GM12878 (cell line): ENCODE measurements at regions not wholly inside any gene's neighbourhood (a gene's known extent, or its start where the extent isn't known, plus 50 kb on each side); places are given as distances from the start of the nearest gene placed in this dataset.

Experiments used
- ATAC-seq: fragments of 200-7000 bp; cut with Tn5 transposase; 3 replicates; pipeline ENCODE4 v1.9.1; 2020; ENCODE audit warnings: mild to moderate bottlenecking, moderate library complexity
- BruUV-seq: library from RNA; stranded (reverse); fragments of 400-500 nt; replicated peaks from 2 replicates; lab custom pipeline; 2021; lab: Mats Ljungman, UMichigan
- CTCF ChIA-PET: fragments of 300-600 bp; sonication (Branson Sonifier 250); formaldehyde crosslinking; extraction: SDS; loops from one replicate; lab custom pipeline; 2021; ENCODE audit warnings: inconsistent platforms; lab: Yijun Ruan, JAX
- POLR2A ChIA-PET: fragments of 350-600 bp; formaldehyde crosslinking; extraction: SDS; loops from one replicate; lab custom pipeline; 2021; ENCODE audit warnings: inconsistent platforms; lab: Charles Lee
- RAD21 ChIA-PET: fragments of 300-600 bp; sonication (Branson Sonifier 250); formaldehyde crosslinking; loops from one replicate; lab custom pipeline; 2023; ENCODE audit warnings: antibody characterized with exemption; ENCODE audit not compliant: unreplicated experiment; lab: Charles Lee
- SMC1A ChIA-PET: fragments of 300-600 bp; sonication (Branson Sonifier 250); formaldehyde crosslinking; loops from one replicate; lab custom pipeline; 2023; ENCODE audit not compliant: unreplicated experiment, uncharacterized antibody; lab: Charles Lee
- DNase-seq: peaks from one replicate; pipeline ENCODE4 v3.0.0-alpha.2; 2011; ENCODE audit warnings: low read depth, low spot score
- FAIRE-seq: peaks from 3 replicates; lab custom pipeline; 2011; peaks lifted over from hg19 to GRCh38; lab: Jason Lieb, UNC
- H2AFZ ChIP-seq: 2 replicates; pipeline ENCODE4 v1.6.0; 2011; ENCODE audit warnings: low read depth, low read length, control low read depth; ENCODE audit not compliant: control insufficient read depth
- H3K27ac ChIP-seq: 2 replicates; pipeline ENCODE4 v1.5.1; 2011; ENCODE audit warnings: control low read depth; ENCODE audit not compliant: control insufficient read depth, insufficient read depth
- H3K27me3 ChIP-seq, 2 experiments: replicated peaks in 1 of 2; 2 replicates each; pipeline versions ENCODE4 v1.6.0 to v1.6.1; 2011; ENCODE audit warnings: low read length in 1 of 2; ENCODE audit not compliant: control insufficient read depth in 2 of 2, insufficient read depth in 2 of 2
- H3K36me3 ChIP-seq, 2 experiments: 2 replicates each; pipeline ENCODE4 v1.5.1; 2011; ENCODE audit warnings: low read length in 1 of 2; ENCODE audit not compliant: control insufficient read depth in 2 of 2, insufficient read depth in 2 of 2
- H3K4me1 ChIP-seq: 2 replicates; pipeline ENCODE4 v1.6.1; 2011; ENCODE audit warnings: mild to moderate bottlenecking, low read length, moderate library complexity, mixed read lengths; ENCODE audit not compliant: control insufficient read depth, insufficient read depth
- H3K4me2 ChIP-seq: 2 replicates; pipeline ENCODE4 v1.6.0; 2011; ENCODE audit warnings: control low read depth; ENCODE audit not compliant: control insufficient read depth, insufficient read depth
- H3K4me3 ChIP-seq: fragments of 200-600 bp; sonication (generic); 2 replicates; pipeline ENCODE4 v1.5.1; 2016
- H3K79me2 ChIP-seq: 2 replicates; pipeline ENCODE4 v1.6.0; 2011; ENCODE audit warnings: low read length; ENCODE audit not compliant: control insufficient read depth, insufficient read depth
- H3K9ac ChIP-seq: 2 replicates; pipeline ENCODE4 v1.8.0; 2011; ENCODE audit warnings: low read length, control low read depth, mixed read lengths; ENCODE audit not compliant: control insufficient read depth, insufficient read depth
- H3K9me3 ChIP-seq: replicated peaks from 3 replicates; pipeline ENCODE4 v1.5.1; 2011; ENCODE audit warnings: mild to moderate bottlenecking, low read length; ENCODE audit not compliant: control insufficient read depth, insufficient read depth
- H4K20me1 ChIP-seq: 2 replicates; pipeline ENCODE4 v1.6.0; 2011; ENCODE audit not compliant: control insufficient read depth, insufficient read depth
- BMI1 ChIP-seq: fragments of 450-650 bp; IDR thresholded peaks from 2 replicates; pipeline ENCODE4 v1.6.1; 2016; ENCODE audit warnings: mild to moderate bottlenecking, moderate library complexity, borderline replicate concordance
- MYB ChIP-seq: fragments of 150-350 bp; IDR thresholded peaks from 2 replicates; pipeline ENCODE4 v1.6.1; 2014; ENCODE audit warnings: mild to moderate bottlenecking, low read depth, low read length, borderline replicate concordance
- NR2C1 ChIP-seq: fragments of 450-650 bp; IDR thresholded peaks from 2 replicates; pipeline ENCODE4 v1.6.1; 2017; ENCODE audit warnings: antibody characterized with exemption, mild to moderate bottlenecking, moderate library complexity
- NR2F1 ChIP-seq: fragments of 450-650 bp; conservative IDR thresholded peaks from 2 replicates; pipeline ENCODE4 v1.6.1; 2017; ENCODE audit warnings: mild to moderate bottlenecking
- RBBP5 ChIP-seq: fragments of 200-600 bp; sonication (generic); conservative IDR thresholded peaks from 2 replicates; pipeline ENCODE4 v1.6.1; 2016
- STAT3 ChIP-seq: IDR thresholded peaks from 2 replicates; pipeline ENCODE4 v1.6.1; 2011; ENCODE audit warnings: low read depth, low read length, improper control_type of control experiment
- TAF1 ChIP-seq: IDR thresholded peaks from 2 replicates; pipeline ENCODE4 v1.6.1; 2011; ENCODE audit warnings: mild to moderate bottlenecking, low read depth, low read length, borderline replicate concordance
- WGBS: methylation state at CpG from one replicate; pipeline ENCODE4 v1.1.6; 2016; ENCODE audit warnings: low lambda C conversion rate; ENCODE audit not compliant: insufficient replicate concordance, insufficient coverage; ENCODE audit errors: missing lambda C conversion rate; 5-methylcytosine and 5-hydroxymethylcytosine counted together
- in situ Hi-C: fragments of 300-500 bp; cut with MboI; formaldehyde crosslinking; loops from 9 replicates; pipeline ENCODE4 v1.14.3; 2018; ENCODE audit warnings: mixed read lengths
- intact Hi-C: fragments of 100-400 bp; cut with micrococcal nuclease; formaldehyde crosslinking; loops from one replicate; pipeline ENCODE4 v1.14.2; 2022; ENCODE audit not compliant: unreplicated experiment
- TF ChIP-seq, protein P1 (sequence below): IDR thresholded peaks from 2 replicates; pipeline ENCODE4 v1.6.1; 2011; ENCODE audit warnings: mild to moderate bottlenecking, low read depth, low read length, moderate library complexity; ENCODE audit not compliant: insufficient replicate concordance
- TF ChIP-seq, protein P2 (sequence below): fragments of 150-350 bp; IDR thresholded peaks from 2 replicates; pipeline ENCODE4 v1.6.1; 2014; ENCODE audit warnings: mild to moderate bottlenecking, low read depth, low read length
- TF ChIP-seq, protein P3 (sequence below): fragments of 150-350 bp; IDR thresholded peaks from 2 replicates; pipeline ENCODE4 v1.6.1; 2016; ENCODE audit warnings: low read depth, low read length
- TF ChIP-seq, protein P4 (sequence below), 3 experiments: IDR thresholded peaks in 2 of 3; conservative IDR thresholded peaks in 1 of 3; 2 replicates each; pipeline ENCODE4 v1.5.1; 2011; ENCODE audit warnings: low read depth in 3 of 3, low read length in 3 of 3, mild to moderate bottlenecking in 3 of 3, control low read depth in 2 of 3, moderate library complexity in 2 of 3, inconsistent platforms in 1 of 3, mixed read lengths in 1 of 3; ENCODE audit not compliant: control insufficient read depth in 2 of 3, insufficient read depth in 1 of 3; ENCODE audit errors: extremely low read depth in 1 of 3
- TF ChIP-seq, protein P5 (sequence below): fragments of 450-650 bp; IDR thresholded peaks from 2 replicates; pipeline ENCODE4 v1.6.1; 2017; ENCODE audit warnings: mild to moderate bottlenecking, moderate library complexity

DNA sequence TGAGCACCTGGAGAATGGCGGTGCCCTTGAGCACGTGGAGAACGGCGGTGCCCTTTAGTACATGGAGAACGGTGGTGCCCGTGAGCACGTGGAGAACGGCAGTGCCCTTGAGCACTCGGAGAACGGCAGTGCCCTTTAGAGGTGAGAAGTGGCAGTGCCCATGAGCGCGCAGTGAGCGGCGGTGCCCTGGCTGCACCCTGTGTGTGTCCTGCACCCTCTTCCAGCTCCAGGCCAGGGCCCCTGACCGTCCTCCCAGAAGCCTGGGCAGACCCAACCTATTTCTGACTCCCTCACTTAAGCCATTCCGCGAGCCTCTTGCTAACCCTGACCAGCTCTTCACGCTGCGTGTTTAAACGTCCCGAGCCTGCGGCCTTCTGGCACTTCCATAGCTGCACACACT is 151.3 kb downstream of the DLL1 start:
- H3K79me2 ChIP-seq: no peaks in the 10 kb centered on the region
- no peaks in the 10 kb centered on the region for H3K4me1 ChIP-seq
- no peak overlapping the region for H3K4me2 ChIP-seq
- ChIA-PET POLR2A (no interaction called here), CTCF (no interaction called here), RAD21 (no interaction called here), SMC1A (no interaction called here)
- no peak for FAIRE-seq
- no peak overlapping the region for H3K27ac ChIP-seq
- H3K9me3 ChIP-seq: peaks cover 3% of the 10 kb centered on the region; the same call in 1 of the 3 replicates
- no peaks in the 10 kb centered on the region for H4K20me1 ChIP-seq
- H3K36me3 ChIP-seq: no peaks in the 10 kb centered on the region
- intact Hi-C loops (no loop called here), in situ Hi-C loops (no loop called here)
- DNase-seq: no peak
- no peaks in the 10 kb centered on the region for H3K27me3 ChIP-seq
- no peak overlapping the region for H3K9ac ChIP-seq
- ATAC-seq: no peak
- H2AFZ ChIP-seq: no peak overlapping the region
- BruUV-seq: no TSS peak
- no peak overlapping the region for H3K4me3 ChIP-seq
- WGBS: 71% methylated on average over 15 of the region's 22 CpGs
- TF ChIP-seq NR2C1: no peak
- no peak for TF ChIP-seq MYB
- TF ChIP-seq, protein P1, sequence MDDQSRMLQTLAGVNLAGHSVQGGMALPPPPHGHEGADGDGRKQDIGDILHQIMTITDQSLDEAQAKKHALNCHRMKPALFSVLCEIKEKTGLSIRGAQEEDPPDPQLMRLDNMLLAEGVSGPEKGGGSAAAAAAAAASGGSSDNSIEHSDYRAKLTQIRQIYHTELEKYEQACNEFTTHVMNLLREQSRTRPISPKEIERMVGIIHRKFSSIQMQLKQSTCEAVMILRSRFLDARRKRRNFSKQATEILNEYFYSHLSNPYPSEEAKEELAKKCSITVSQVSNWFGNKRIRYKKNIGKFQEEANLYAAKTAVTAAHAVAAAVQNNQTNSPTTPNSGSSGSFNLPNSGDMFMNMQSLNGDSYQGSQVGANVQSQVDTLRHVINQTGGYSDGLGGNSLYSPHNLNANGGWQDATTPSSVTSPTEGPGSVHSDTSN: no peak
- TF ChIP-seq, protein P2, sequence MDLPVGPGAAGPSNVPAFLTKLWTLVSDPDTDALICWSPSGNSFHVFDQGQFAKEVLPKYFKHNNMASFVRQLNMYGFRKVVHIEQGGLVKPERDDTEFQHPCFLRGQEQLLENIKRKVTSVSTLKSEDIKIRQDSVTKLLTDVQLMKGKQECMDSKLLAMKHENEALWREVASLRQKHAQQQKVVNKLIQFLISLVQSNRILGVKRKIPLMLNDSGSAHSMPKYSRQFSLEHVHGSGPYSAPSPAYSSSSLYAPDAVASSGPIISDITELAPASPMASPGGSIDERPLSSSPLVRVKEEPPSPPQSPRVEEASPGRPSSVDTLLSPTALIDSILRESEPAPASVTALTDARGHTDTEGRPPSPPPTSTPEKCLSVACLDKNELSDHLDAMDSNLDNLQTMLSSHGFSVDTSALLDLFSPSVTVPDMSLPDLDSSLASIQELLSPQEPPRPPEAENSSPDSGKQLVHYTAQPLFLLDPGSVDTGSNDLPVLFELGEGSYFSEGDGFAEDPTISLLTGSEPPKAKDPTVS: no peak
- TF ChIP-seq, protein P3, sequence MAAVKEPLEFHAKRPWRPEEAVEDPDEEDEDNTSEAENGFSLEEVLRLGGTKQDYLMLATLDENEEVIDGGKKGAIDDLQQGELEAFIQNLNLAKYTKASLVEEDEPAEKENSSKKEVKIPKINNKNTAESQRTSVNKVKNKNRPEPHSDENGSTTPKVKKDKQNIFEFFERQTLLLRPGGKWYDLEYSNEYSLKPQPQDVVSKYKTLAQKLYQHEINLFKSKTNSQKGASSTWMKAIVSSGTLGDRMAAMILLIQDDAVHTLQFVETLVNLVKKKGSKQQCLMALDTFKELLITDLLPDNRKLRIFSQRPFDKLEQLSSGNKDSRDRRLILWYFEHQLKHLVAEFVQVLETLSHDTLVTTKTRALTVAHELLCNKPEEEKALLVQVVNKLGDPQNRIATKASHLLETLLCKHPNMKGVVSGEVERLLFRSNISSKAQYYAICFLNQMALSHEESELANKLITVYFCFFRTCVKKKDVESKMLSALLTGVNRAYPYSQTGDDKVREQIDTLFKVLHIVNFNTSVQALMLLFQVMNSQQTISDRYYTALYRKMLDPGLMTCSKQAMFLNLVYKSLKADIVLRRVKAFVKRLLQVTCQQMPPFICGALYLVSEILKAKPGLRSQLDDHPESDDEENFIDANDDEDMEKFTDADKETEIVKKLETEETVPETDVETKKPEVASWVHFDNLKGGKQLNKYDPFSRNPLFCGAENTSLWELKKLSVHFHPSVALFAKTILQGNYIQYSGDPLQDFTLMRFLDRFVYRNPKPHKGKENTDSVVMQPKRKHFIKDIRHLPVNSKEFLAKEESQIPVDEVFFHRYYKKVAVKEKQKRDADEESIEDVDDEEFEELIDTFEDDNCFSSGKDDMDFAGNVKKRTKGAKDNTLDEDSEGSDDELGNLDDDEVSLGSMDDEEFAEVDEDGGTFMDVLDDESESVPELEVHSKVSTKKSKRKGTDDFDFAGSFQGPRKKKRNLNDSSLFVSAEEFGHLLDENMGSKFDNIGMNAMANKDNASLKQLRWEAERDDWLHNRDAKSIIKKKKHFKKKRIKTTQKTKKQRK: no peak
- TF ChIP-seq STAT3: no peak
- no peak for TF ChIP-seq NR2F1
- TF ChIP-seq, protein P4, sequence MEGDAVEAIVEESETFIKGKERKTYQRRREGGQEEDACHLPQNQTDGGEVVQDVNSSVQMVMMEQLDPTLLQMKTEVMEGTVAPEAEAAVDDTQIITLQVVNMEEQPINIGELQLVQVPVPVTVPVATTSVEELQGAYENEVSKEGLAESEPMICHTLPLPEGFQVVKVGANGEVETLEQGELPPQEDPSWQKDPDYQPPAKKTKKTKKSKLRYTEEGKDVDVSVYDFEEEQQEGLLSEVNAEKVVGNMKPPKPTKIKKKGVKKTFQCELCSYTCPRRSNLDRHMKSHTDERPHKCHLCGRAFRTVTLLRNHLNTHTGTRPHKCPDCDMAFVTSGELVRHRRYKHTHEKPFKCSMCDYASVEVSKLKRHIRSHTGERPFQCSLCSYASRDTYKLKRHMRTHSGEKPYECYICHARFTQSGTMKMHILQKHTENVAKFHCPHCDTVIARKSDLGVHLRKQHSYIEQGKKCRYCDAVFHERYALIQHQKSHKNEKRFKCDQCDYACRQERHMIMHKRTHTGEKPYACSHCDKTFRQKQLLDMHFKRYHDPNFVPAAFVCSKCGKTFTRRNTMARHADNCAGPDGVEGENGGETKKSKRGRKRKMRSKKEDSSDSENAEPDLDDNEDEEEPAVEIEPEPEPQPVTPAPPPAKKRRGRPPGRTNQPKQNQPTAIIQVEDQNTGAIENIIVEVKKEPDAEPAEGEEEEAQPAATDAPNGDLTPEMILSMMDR (IDR thresholded peaks at IDR 0.05 in 2 of 3, conservative IDR thresholded peaks at IDR 0.05 in 1 of 3; ENCODE audit: control insufficient read depth in 2 of 3, extremely low read depth in 1 of 3, insufficient read depth in 1 of 3, low read depth in 3 of 3, low read length in 3 of 3): no peak
- TF ChIP-seq, protein P5, sequence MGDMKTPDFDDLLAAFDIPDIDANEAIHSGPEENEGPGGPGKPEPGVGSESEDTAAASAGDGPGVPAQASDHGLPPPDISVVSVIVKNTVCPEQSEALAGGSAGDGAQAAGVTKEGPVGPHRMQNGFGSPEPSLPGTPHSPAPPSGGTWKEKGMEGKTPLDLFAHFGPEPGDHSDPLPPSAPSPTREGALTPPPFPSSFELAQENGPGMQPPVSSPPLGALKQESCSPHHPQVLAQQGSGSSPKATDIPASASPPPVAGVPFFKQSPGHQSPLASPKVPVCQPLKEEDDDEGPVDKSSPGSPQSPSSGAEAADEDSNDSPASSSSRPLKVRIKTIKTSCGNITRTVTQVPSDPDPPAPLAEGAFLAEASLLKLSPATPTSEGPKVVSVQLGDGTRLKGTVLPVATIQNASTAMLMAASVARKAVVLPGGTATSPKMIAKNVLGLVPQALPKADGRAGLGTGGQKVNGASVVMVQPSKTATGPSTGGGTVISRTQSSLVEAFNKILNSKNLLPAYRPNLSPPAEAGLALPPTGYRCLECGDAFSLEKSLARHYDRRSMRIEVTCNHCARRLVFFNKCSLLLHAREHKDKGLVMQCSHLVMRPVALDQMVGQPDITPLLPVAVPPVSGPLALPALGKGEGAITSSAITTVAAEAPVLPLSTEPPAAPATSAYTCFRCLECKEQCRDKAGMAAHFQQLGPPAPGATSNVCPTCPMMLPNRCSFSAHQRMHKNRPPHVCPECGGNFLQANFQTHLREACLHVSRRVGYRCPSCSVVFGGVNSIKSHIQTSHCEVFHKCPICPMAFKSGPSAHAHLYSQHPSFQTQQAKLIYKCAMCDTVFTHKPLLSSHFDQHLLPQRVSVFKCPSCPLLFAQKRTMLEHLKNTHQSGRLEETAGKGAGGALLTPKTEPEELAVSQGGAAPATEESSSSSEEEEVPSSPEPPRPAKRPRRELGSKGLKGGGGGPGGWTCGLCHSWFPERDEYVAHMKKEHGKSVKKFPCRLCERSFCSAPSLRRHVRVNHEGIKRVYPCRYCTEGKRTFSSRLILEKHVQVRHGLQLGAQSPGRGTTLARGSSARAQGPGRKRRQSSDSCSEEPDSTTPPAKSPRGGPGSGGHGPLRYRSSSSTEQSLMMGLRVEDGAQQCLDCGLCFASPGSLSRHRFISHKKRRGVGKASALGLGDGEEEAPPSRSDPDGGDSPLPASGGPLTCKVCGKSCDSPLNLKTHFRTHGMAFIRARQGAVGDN: no peak
- no peak for TF ChIP-seq TAF1
- TF ChIP-seq RBBP5: no peak
- no peak for TF ChIP-seq BMI1
